Breast epithelium (tissue), 4 donors: ENCODE measurements at regions not wholly inside any gene's neighbourhood (a gene's known extent, or its start where the extent isn't known, plus 50 kb on each side); places are given as distances from the start of the nearest gene placed in this dataset.

ENCODE experiments used
- DNase-seq, 2 donors: peaks; one replicate each; pipeline ENCODE4 v3.0.0-alpha.2; 2019; ENCODE audit warnings: low spot score in 2 of 2
- H3K27ac ChIP-seq, 2 donors: fragments of 200-600 bp; sonication (generic) in 1 of 2; one replicate each; pipeline ENCODE4 v1.5.1; 2016 to 2019; ENCODE audit warnings: mild to moderate bottlenecking in 1 of 2
- H3K27me3 ChIP-seq, 2 donors: fragments of 200-600 bp; sonication (generic) in 1 of 2; one replicate each; pipeline versions ENCODE4 v1.5.1 to v1.6.0; 2017 to 2019; ENCODE audit warnings: control low read depth in 1 of 2, mild to moderate bottlenecking in 1 of 2
- H3K36me3 ChIP-seq: fragments of 200-600 bp; one replicate; pipeline ENCODE4 v1.5.1; 2019
- H3K4me1 ChIP-seq, 2 donors: fragments of 200-600 bp; sonication (generic); one replicate each; pipeline ENCODE4 v1.5.1; 2016 to 2019; ENCODE audit warnings: control low read depth in 1 of 2
- H3K4me3 ChIP-seq, 3 donors: fragments of 200-600 bp; sonication (generic); 1 replicate in 2 of 3; 2 replicates in 1 of 3; pipeline ENCODE4 v1.5.1; 2016 to 2019; ENCODE audit warnings: mild to moderate bottlenecking in 3 of 3, moderate library complexity in 2 of 3
- H3K9me3 ChIP-seq, 2 donors: fragments of 200-600 bp; sonication (generic) in 1 of 2; one replicate each; pipeline ENCODE4 v1.5.1; 2016 to 2019; ENCODE audit warnings: control low read depth in 1 of 2
- CTCF ChIP-seq, 3 donors: fragments of 450-650 bp; IDR thresholded peaks; one replicate each; pipeline ENCODE4 v1.5.1; 2016 to 2017; ENCODE audit warnings: antibody characterized with exemption in 3 of 3, mild to moderate bottlenecking in 3 of 3, moderate library complexity in 3 of 3
- POLR2A ChIP-seq: fragments of 450-650 bp; IDR thresholded peaks from one replicate; pipeline ENCODE4 v1.6.1; 2016; ENCODE audit warnings: antibody characterized with exemption, mild to moderate bottlenecking, moderate library complexity
- POLR2AphosphoS5 ChIP-seq, 3 donors: sonication (generic); formaldehyde crosslinking; IDR thresholded peaks; one replicate each; pipeline ENCODE4 v1.6.1; 2017; ENCODE audit warnings: antibody characterized with exemption in 3 of 3
- intact Hi-C: fragments of 100-400 bp; cut with DNase I; formaldehyde crosslinking; loops from one replicate; pipeline ENCODE4 v1.15.1; 2023; ENCODE audit warnings: low total_unique reads

- H3K27ac ChIP-seq: no peak overlapping the region
- no peaks in the 10 kb centered on the region for H3K36me3 ChIP-seq
- DNase-seq: no peak
- no peak for TF ChIP-seq POLR2A
- TF ChIP-seq POLR2AphosphoS5 (IDR thresholded peaks at IDR 0.05): no peak
- TF ChIP-seq CTCF (IDR thresholded peaks at IDR 0.05): no peak
- H3K4me3 ChIP-seq: no peak overlapping the region
- H3K27me3 ChIP-seq: peaks cover 0 to 21% of the 10 kb centered on the region in 2 donors
- H3K9me3 ChIP-seq: no peaks in the 10 kb centered on the region
- no peaks in the 10 kb centered on the region for H3K4me1 ChIP-seq
- intact Hi-C loops: no loop called here
Observed at GRCh38 chr12:112574896-112575558, 156.3 kb downstream of the PTPN11 start.

GRCh38 chr12:112575559-112576067, 156.9 kb downstream of the PTPN11 start:
- Histone ChIP-seq H3K9me3 (no peaks in the 10 kb centered on the region), H3K4me1 (no peaks in the 10 kb centered on the region), H3K27ac (no peak overlapping the region), H3K4me3 (no peak overlapping the region), H3K36me3 (no peaks in the 10 kb centered on the region), H3K27me3 (peaks cover 0 to 21% of the 10 kb centered on the region in 2 donors)
- intact Hi-C loops: no loop called here
- no peak for DNase-seq
- no peak for TF ChIP-seq CTCF (IDR thresholded peaks at IDR 0.05)

- H3K4me3 ChIP-seq: no peak overlapping the region
- no peaks in the 10 kb centered on the region for H3K9me3 ChIP-seq
- H3K27ac ChIP-seq: peak overlapping the region in 1 of 2 donors; percentile 59
- H3K27me3 ChIP-seq: peaks cover 0 to 21% of the 10 kb centered on the region in 2 donors
- no peaks in the 10 kb centered on the region for H3K4me1 ChIP-seq
- intact Hi-C loops: no loop called here
- no peak for TF ChIP-seq POLR2AphosphoS5 (IDR thresholded peaks at IDR 0.05)
- no peak for TF ChIP-seq POLR2A
- TF ChIP-seq CTCF (IDR thresholded peaks at IDR 0.05): no peak
- DNase-seq: peak in 1 of 2 donors; percentile 49
- H3K36me3 ChIP-seq: no peaks in the 10 kb centered on the region
Observed at GRCh38 chr12:112577473-112578329, 159.0 kb downstream of the PTPN11 start.

- TF ChIP-seq POLR2A (no peak), POLR2AphosphoS5 (IDR thresholded peaks at IDR 0.05) (no peak)
- H3K4me3 ChIP-seq: no peak overlapping the region
- no peaks in the 10 kb centered on the region for H3K4me1 ChIP-seq
- H3K36me3 ChIP-seq: no peaks in the 10 kb centered on the region
- peaks cover 0 to 3% of the 10 kb centered on the region in 2 donors for H3K27me3 ChIP-seq
- no peaks in the 10 kb centered on the region for H3K9me3 ChIP-seq
- DNase-seq: no peak
- intact Hi-C loops: no loop called here
- H3K27ac ChIP-seq: no peak overlapping the region
Observed at GRCh38 chr12:112584266-112584722, 165.5 kb downstream of the PTPN11 start.

GRCh38 chr12:112586148-112586783, 167.5 kb downstream of the PTPN11 start:
- no peaks in the 10 kb centered on the region for H3K36me3 ChIP-seq
- no peaks in the 10 kb centered on the region for H3K4me1 ChIP-seq
- no peak for DNase-seq
- intact Hi-C loops: no loop called here
- TF ChIP-seq POLR2AphosphoS5 (IDR thresholded peaks at IDR 0.05) (no peak), POLR2A (no peak), CTCF (IDR thresholded peaks at IDR 0.05) (no peak)
- no peak overlapping the region for H3K27ac ChIP-seq
- H3K27me3 ChIP-seq: peaks cover 0 to 3% of the 10 kb centered on the region in 2 donors
- H3K4me3 ChIP-seq: no peak overlapping the region
- no peaks in the 10 kb centered on the region for H3K9me3 ChIP-seq
